Fibroblast of skin of right biceps (primary cell): ENCODE measurements at regions not wholly inside any gene's neighbourhood (a gene's known extent, or its start where the extent isn't known, plus 50 kb on each side); places are given as distances from the start of the nearest gene placed in this dataset.
"Not testable (repeated sequence)": the region's sequence is repeated elsewhere in the genome, so short reads cannot be mapped to it uniquely, and the experiment has no call there.

Experiments
- DNase-seq: peaks from one replicate; pipeline ENCODE4 v3.0.0-alpha.2; 2013

DNA sequence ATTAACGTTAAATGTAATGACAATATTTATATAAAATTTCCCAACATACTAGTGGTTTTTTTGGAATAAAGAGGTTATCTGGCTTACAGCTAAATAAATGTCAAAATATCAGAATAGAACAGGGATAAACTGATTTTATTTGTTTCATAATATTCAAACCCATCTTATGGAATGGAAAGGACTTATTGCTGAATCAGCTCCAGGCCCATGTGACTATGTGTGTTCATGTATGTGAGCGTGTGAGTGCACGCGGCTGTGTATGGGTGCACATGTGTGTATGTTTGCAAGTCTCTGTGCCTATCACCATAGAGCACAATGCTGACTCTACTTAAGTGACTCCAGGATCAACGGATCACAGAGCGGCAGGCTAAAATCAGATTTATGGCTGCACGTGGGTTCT, 392.3 kb upstream of the GRM7 start:
- DNase-seq = no peak

DNA sequence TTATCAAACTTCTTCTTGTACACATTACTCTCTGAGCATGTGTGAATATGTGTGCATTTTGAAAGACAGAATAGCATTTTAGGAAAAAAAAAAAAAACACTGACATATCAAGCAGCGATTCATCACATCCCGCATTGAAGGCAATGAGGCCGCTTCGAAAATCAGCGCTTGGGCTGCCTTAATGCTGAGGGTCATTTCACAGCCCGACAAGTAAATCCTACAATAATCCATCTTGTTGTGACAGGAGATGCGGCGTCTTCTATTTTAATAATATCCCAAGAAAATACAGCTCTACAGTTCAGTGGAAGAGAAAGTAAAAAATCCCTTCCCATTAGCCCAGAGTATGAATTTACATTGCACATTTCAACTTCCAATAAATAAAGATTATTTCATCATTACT, 389.2 kb upstream of the GRM7 start:
- no peak for DNase-seq

DNA sequence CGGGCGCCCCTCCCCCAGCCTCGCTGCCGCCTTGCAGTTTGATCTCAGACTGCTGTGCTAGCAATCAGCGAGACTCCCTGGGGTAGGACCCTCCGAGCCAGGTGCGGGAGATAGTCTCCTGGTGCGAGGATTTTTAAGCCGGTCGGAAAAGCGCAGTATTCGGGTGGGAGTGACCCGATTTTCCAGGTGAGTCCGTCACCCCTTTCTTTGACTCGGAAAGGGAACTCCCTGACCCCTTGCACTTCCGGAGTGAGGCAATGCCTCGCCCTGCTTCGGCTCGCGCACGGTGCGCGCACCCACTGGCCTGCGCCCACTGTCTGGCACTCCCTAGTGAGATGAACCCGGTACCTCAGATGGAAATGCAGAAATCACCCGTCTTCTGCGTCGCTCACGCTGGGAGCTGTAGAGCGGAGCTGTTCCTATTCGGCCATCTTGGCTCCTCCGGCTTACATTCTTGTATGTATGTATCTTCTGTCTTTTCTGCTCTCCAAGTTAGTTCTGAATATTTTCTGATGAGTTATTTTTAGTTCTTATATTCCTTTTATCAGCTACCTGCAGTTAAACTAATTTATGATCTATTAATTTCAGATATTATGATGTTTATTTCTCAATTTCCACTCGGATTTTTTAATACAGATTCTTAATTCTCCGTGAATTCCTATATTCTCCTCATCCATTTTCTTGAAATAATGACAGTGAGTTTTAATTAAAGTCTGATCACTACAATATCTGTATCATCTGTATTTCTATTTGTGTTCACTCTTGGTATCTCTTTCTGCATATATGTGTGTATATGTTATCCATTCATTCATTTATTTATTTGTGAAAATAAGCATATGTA, 370.2 kb upstream of the GRM7 start:
- not testable (repeated sequence) for DNase-seq

DNA sequence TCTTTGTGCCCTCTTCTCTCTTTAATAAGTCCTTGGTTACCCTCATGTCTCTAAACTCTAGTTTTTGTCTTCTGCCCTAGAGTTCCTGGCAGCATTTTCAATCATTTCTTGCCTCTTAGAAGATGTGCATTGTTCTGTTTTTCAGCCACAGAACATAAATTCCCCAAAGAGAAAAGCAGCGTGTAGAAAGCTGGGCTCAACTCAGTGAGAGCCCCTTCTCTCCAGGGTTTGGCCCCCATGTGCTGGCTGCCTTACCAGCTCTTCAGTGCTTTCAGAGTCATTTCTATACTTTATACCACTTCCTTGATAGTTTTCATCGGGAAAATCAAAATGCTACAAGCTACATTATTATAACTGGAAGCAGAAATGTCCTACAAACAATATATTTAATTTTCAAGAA, 369.1 kb upstream of the GRM7 start:
- no peak for DNase-seq

DNA sequence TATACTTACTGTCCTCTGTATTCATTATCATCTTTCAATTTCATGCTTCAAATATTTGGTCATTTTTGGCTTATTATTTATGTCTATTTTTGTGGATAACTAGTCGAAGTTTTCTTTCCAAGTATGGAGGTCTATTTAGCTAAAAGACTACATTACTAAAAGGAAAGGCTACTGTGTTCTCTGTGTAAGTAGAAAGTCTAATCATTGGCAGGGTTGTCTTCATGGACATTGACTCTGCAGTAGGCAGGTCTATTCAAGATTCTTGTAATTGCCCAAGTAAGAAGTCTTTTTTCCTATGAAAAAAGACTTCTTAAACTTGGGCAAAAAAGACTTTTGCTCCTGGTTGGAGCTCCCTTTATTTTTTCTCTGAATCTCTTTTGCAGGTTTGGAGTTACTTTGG, 368.6 kb upstream of the GRM7 start:
- no peak for DNase-seq

DNA sequence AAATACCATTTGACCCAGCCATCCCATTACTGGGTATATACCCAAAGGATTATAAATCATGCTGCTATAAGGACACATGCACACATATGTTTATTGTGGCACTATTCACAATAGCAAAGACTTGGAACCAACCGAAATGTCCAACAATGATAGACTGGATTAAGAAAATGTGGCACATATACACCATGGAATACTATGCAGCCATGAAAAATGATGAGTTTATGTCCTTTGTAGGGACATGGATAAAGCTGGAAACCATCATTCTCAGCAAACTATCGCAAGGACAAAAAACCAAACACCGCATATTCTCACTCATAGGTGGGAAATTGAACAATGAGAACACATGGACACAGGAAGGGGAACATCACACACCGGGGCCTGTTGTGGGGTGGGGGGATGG, 362.0 kb upstream of the GRM7 start:
- not testable (repeated sequence) for DNase-seq

DNA sequence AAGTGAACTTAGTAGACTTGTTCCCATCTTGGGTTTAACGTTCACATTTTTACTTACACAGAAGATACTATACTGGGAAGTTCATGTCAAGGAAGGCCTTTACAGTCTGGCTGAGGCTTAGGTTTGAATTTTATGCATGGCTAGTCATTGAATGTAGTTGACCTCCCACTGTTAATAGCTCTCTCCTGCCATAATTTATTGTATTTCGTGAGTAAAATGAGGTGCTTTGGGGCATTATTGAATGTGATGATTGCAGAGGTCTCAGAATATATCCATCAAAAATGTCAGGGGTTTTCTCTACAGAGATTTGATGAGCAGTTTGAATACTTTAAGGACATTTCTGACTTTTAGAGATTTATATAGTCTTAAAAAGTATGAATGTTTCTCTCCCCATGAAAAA, 356.6 kb upstream of the GRM7 start:
- DNase-seq = no peak

DNA sequence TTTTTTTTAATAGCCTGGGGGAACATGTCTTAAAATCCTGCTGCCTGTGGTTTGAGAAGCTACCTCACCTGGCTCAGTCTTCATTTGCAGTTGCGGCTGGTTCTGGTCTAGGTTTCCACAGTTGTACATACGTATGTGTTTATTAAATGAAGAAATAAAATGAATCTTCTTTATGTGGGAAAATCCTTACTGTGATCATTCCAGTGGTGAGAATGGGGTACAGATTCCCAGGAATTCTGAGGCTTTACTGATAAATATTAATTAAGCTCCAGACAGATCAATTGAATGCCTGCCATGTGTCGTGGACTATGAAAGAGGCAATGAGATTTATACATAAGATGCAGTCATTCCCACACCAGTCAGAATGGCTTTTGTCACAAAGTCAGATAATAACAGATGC, 356.1 kb upstream of the GRM7 start:
- no peak for DNase-seq

DNA sequence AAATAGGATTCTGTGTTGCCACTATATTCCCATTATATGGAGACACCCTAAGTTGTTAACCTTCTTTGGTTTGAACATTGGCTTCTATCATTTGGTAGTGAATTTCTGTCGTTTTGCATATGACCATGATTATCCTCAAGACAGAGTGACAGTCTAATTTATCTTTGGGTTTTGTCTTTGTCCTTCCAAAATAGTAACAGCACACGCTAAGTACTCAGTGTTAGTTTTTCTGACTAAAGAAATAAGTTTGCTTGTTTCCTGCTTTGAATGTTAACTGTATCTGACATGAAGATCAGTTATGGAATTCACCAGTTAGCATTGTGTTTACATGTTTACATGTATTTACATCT, 352.5 kb upstream of the GRM7 start:
- DNase-seq = no peak

DNA sequence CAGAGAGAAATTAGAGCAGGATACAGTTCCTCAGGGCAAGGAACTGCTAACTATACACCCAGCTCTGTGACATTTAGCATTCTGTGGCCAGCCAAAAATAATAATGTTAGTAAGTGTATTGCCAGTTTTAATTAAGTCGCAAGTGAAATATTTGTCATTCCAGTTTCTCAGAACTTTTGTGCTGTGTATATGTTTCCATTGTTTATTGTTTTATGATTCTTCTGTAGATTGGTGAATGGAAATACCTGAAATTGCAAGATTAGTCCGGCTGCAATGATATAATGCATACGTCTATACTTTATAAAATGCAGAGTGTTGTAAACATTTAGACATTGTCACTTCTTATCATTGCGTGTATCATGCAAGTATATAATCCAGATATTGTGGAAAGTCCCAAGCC, 351.3 kb upstream of the GRM7 start:
- DNase-seq = no peak

DNA sequence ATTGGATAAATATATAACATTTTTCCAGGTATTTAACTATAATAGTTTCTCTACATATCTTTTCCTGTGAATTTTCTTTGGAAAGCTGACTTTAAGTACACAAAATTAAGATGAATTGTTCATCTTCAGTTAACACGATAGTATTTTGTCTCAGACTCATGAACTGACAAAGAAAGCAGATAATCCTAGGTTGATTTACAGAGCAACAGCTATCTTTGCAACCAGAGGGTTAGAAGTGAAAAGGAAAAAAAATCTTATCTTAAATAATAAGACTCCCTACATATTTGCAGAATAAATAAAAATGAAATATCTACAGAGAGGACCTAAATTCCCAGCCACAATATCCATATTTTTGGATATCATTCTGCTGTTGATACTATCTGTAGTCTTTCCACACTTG, 350.2 kb upstream of the GRM7 start:
- no peak for DNase-seq

DNA sequence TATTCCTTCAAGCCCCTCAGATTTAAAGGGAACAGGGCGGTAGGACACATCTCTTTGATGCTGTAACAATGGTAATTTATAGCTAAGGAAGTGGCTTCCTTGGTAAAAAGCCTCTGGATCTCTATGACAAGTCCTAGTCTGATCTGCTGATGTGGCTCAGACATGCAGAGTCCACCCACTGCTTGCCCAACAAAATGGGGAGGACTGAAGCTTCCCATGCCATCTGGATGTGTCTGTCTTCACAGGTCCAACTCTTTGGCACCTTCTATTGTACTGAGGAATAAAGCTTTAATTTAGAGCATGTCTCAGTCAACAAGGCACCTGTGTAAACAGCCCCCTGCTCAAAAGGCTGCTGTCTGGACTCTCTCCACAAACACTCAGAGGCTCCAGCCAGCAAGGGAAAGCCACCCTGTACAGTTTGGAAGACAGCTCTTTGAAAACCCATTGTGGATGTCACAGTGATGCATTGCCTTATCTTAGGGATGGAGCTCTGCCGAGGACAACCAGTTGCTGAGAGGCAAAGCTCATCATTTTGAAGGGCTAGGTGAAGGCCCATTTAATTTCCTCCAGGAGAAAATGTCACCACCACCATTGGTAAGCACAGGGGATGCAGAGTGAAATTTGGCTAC, 348.6 kb upstream of the GRM7 start:
- no peak for DNase-seq

DNA sequence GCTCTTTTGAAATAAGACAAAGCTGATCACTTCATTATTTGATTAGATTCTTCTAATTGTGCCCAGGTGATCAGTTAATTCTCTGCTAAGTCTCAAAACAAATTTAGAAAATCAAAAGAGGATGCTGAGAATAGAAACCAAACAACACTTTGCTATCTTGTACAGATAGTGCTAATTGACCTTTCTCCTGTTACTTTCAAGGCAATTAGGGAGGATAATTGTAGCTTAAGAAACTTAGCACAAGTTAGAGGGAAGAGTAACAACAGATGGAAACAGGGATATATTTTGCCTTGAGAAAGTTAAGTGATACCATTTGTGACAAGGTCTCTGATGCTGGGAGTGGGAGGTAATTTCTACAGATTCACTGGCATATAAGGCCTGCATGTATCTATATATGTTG, 344.8 kb upstream of the GRM7 start:
- DNase-seq = no peak

DNA sequence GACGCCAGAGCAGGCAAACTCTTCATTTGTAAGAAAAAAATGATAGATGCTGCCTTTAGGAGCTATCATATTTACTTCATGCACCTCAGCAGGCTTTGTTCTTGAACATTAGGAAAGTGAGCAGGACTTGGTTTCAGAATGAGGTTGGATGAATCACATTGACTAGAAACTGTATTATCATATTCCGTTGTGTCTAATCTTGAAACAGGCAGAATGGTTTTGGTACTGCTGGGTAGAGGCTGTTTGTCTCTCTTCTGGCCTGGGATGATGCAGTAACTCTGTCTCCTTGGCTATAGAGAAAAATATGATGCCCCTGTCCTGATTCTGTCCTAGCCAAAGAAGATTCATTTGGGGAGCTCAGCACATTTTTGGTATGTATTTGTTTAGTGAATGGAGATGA, 344.2 kb upstream of the GRM7 start:
- DNase-seq = no peak

DNA sequence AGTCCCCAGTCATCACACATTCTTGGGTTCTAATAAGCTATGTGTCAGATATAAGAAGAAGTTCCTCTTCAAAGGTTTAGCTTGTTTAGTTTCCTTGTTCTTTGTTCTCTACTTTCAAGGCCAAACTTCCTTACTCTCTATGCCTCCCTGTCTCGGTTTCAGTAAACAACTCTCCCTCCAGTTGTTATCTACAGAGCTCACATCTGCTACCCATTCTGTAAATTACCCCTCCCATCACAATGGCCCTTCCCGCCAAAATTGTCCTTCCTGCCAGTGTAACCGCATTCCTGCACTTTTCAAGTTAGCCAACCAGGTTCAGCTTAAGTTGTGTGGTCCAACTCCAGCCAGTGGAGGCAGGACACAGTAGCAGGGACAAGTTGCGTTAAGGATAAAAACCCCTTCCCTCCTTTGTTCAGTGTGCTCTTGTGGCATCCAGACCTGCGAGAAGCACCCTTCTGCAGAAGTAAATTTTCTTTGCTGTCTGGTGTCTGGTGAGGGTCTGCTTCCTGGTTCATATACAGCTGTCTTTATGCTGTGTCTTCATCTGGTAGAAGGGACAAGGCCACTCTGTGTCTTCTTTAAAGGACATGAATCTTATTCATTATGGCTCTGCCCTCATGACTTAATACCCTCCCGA, 342.1 kb upstream of the GRM7 start:
- no peak for DNase-seq

DNA sequence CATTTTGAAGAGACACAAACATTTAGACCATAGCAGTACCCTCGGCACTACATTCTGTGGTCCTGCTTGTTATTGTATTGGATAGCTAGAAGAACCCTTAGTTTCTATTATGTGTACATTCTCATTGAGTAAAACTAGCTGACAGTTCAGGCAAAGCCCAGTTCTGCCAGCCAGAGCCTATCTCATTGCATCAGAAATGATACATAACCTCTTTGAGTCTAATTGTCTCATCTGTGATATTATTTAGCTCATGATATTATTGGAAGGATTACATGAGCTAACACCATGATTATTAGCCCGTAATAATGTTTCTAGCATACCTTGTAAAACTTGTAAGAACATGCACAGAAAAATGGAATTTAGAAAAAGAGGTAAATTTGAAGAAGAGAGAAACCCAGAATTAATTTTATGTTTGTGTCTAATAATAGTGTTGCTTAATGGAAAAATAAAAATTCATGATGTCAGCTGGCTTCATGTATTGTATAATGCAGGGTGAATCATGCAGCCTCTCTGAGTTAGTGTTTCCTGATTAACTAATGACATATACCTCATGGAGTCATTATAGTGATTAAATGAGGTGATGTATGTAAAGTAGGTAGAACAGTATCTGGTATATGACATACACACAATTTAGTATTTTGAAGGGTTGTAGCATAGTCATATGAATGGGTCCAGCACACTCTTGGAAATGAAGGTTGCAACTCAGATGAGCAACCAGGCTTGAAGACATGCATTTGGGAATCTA, 339.4 kb upstream of the GRM7 start:
- DNase-seq = no peak

DNA sequence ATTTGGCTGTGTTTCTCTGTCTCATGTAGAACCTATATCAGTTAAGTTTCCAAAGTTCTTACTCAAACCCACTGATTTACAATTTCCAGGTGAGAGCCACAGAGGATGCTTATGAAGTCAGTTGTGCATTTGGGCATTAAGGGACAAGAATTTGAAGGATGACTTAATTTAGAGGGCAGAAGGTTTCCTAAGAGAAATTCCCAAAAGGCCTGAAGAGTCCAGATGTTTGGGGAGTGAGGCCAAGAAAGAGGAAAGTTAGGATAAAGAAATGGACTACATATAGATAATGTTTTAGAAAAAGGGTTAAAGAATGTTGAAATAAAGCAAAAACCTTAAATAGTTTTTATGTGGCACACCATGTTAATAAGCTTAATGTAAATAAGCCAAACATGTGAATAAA, 338.7 kb upstream of the GRM7 start:
- DNase-seq = no peak

DNA sequence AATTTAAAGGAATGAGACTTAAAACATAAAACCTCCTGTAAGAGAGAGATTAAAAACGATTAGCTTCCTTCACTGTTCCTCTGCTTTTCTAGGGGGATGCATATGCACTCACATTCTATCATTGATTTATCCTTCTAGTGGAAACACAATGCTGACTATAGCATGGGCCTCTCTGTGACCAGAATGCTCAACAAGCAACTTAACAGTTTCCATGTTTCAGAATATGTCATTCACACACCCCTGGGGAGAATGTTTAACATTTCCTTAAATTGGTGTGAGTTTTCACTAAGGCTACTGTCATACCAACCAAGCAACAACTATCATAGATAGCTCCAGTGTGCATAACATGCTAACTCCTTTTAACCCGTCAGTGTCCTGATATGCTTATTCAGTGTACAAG, 337.9 kb upstream of the GRM7 start:
- DNase-seq = no peak

DNA sequence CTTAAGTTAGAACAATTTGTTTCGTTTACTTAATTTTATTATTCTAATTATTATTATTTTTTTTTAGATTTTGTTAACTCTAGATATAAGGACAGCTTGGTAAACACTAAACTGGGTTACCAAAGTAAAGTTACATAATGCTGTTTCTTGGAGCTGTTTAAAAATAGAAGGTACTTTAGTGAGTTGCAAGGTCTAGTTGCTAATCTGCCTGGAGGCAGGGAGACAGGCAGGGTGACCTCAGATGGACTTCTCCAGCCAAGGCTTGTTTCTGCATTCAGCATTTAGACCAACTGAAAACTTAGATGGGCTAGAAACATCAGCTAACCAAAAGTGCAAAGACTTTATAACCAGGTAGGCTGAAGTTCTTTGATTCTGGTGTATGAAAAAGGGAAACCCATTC, 336.4 kb upstream of the GRM7 start:
- no peak for DNase-seq

DNA sequence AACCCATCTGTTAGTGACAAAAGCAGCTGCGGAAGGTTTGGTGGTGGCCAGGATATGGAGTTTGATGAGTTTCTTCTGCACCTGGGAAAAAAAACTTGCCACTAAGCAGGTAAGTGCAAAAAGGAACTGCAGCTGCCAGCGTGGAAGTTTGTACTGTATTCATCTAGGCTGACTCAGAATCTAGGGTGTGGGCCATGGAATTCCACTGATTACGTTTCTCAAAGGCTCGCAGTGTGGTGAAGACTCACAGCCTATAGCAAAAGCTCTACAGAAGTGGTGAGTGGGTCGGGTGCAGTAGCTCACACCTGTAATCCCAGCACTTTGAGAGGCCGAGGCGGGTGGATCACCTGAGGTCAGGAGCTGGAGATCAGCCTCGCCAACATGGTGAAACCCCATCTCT, 334.6 kb upstream of the GRM7 start:
- DNase-seq = no peak

DNA sequence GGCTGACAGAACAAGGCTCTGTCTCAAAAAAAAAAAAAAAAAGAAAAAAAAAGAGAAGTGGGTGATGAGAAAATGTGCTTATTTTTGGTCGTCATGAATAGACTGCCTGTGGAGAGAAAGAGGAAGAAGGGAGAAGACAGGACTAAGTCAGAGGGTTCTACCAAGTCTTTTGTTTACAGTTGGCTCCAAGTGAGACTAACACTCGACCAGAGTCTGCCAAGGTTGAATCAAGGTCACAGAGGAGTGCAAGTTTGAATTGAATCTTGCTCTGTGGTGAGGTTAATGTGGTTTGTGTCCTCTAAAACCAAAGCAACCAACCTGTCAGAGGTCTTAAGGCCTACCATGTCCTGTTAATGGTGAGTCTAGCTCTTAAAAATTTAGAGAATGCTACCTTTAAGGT, 334.1 kb upstream of the GRM7 start:
- no peak for DNase-seq

DNA sequence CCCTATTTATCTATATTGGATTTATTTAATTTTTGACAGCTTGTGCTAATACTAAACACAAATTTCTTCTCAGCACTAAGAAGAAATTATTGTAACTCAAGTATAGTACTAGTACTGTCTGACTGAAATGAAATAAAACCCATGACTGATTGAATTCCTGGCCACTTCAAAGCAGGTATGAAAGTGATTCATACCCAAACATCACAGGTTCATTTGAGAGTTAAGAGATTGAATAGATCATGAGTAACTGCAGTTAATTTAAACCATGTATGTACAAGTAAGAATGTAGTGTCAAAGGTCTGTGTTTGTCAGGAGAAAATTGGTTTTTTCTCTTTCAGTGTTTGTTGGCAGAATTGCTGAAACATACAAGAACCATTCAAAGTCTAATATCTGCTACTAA, 332.0 kb upstream of the GRM7 start:
- no peak for DNase-seq

DNA sequence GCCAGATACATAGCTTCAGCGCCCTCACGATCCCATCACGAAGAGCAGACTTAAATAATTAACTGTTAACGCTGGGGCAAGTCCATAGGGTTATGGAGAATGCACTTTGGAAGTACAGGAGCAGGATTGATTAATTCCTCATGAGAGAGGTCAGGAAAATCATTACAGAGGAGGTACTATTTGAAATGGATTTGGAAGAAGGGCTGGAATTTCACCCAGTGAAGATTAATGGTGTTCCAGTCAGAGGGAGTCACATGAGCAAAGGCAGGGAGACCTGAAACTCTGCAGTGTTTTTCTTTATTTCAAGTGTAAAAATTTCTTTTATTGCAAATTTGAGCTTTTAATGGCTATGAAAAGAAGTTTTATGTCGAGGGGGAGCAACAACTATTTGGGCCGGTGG, 329.8 kb upstream of the GRM7 start:
- no peak for DNase-seq

DNA sequence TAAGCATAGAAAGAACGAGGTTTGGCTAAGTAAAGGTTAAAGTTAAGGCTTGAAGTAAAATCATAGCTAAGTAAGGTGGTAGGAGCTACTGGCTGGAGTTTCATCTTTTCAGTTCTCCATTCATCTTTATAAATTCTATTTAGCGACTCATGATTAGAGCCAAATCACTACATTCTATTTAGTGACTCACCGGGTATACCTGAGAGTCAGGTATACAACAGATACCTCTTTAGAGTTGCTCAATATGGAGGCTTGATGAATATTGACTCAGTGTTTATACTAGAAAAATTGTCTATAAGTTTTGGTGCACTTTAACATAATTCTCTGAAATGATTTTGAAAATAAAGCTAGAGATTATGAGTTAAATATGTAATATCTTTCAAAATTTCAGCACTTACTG, 328.8 kb upstream of the GRM7 start:
- DNase-seq = no peak
